Hepatocyte (in vitro differentiated cells): ENCODE measurements at regions not wholly inside any gene's neighbourhood (a gene's known extent, or its start where the extent isn't known, plus 50 kb on each side); places are given as distances from the start of the nearest gene placed in this dataset.

Experiments used
- DNase-seq: peaks from one replicate; pipeline ENCODE4 v3.0.0-alpha.2; 2016; ENCODE audit warnings: low spot score
- H2AFZ ChIP-seq: fragments of 200-600 bp; sonication (generic); 2 replicates; pipeline ENCODE4 v1.6.0; 2016; ENCODE audit warnings: antibody characterized with exemption, mild to moderate bottlenecking
- H3K27ac ChIP-seq: fragments of 200-600 bp; sonication (generic); 2 replicates; pipeline ENCODE4 v1.5.1; 2016; ENCODE audit warnings: mild to moderate bottlenecking
- H3K27me3 ChIP-seq: fragments of 200-600 bp; sonication (generic); 2 replicates; pipeline ENCODE4 v1.6.1; 2016
- H3K36me3 ChIP-seq: fragments of 200-600 bp; sonication (generic); replicated peaks from 2 replicates; pipeline ENCODE4 v1.5.1; 2016; ENCODE audit warnings: low read depth; ENCODE audit not compliant: insufficient read depth
- H3K4me1 ChIP-seq: fragments of 200-600 bp; sonication (generic); 2 replicates; pipeline ENCODE4 v1.5.1; 2016; ENCODE audit warnings: mild to moderate bottlenecking, moderate library complexity; ENCODE audit not compliant: insufficient read depth
- H3K4me2 ChIP-seq: fragments of 200-600 bp; sonication (generic); 2 replicates; pipeline ENCODE4 v1.6.0; 2016
- H3K4me3 ChIP-seq: fragments of 200-600 bp; sonication (generic); 2 replicates; pipeline ENCODE4 v1.5.1; 2016; ENCODE audit warnings: mild to moderate bottlenecking
- H3K79me2 ChIP-seq: fragments of 200-600 bp; sonication (generic); 2 replicates; pipeline ENCODE4 v1.6.0; 2017; ENCODE audit warnings: mild to moderate bottlenecking
- H3K9me2 ChIP-seq: fragments of 200-600 bp; sonication (generic); replicated peaks from 2 replicates; pipeline ENCODE4 v1.6.0; 2017; ENCODE audit warnings: mild to moderate bottlenecking; ENCODE audit not compliant: insufficient read depth
- H3K9me3 ChIP-seq: fragments of 200-600 bp; sonication (generic); 2 replicates; pipeline ENCODE4 v1.5.1; 2016; ENCODE audit warnings: low read depth, mild to moderate bottlenecking
- H4K20me1 ChIP-seq: fragments of 200-600 bp; sonication (generic); 2 replicates; pipeline ENCODE4 v1.6.0; 2016; ENCODE audit warnings: mild to moderate bottlenecking; ENCODE audit not compliant: insufficient read depth, poor library complexity, severe bottlenecking
- CTCF ChIP-seq: fragments of 200-600 bp; sonication (generic); IDR thresholded peaks from 2 replicates; pipeline ENCODE4 v1.5.1; 2016; ENCODE audit warnings: antibody characterized with exemption, mild to moderate bottlenecking; ENCODE audit not compliant: poor library complexity
- EZH2 ChIP-seq: fragments of 200-600 bp; sonication (generic); IDR thresholded peaks from 2 replicates; pipeline ENCODE4 v1.6.1; 2016; ENCODE audit warnings: antibody characterized with exemption, mild to moderate bottlenecking, borderline replicate concordance
- EZH2phosphoT487 ChIP-seq: fragments of 200-600 bp; sonication (generic); IDR thresholded peaks from one replicate; pipeline ENCODE4 v1.6.1; 2018; ENCODE audit warnings: antibody characterized with exemption, mild to moderate bottlenecking, low read depth, moderate library complexity; ENCODE audit not compliant: unreplicated experiment, severe bottlenecking
- whole genome bisulfite sequencing: methylation state at CpG from one replicate; pipeline ENCODE4 v1.1.6; 2016; ENCODE audit warnings: low lambda C conversion rate; ENCODE audit errors: missing lambda C conversion rate; 5-methylcytosine and 5-hydroxymethylcytosine counted together

GRCh38 chr4:156060661-156061060 is 107.0 kb upstream of the CTSO start:
- Histone ChIP-seq H4K20me1 (no peaks in the 10 kb centered on the region), H3K27me3 (no peaks in the 10 kb centered on the region), H3K9me3 (no peaks in the 10 kb centered on the region), H3K4me2 (no peak overlapping the region), H3K79me2 (no peaks in the 10 kb centered on the region), H3K4me1 (no peaks in the 10 kb centered on the region), H3K36me3 (no peaks in the 10 kb centered on the region), H3K27ac (no peak overlapping the region), H2AFZ (no peak overlapping the region), H3K4me3 (no peak overlapping the region), H3K9me2 (no peaks in the 10 kb centered on the region)
- no peak for DNase-seq
- TF ChIP-seq CTCF (no peak), EZH2 (no peak)
- WGBS, result 89% methylated on average over 3 of the region's 3 CpGs

GRCh38 chr4:156053174-156053573 is 99.5 kb upstream of the CTSO start:
- H2AFZ ChIP-seq, result no peak overlapping the region
- no peaks in the 10 kb centered on the region for H3K79me2 ChIP-seq
- DNase-seq, result no peak
- no peak overlapping the region for H3K27ac ChIP-seq
- no peaks in the 10 kb centered on the region for H3K4me1 ChIP-seq
- H4K20me1 ChIP-seq, result no peaks in the 10 kb centered on the region
- no peak overlapping the region for H3K4me3 ChIP-seq
- no peak overlapping the region for H3K4me2 ChIP-seq
- H3K27me3 ChIP-seq, result no peaks in the 10 kb centered on the region
- no peaks in the 10 kb centered on the region for H3K36me3 ChIP-seq
- no peaks in the 10 kb centered on the region for H3K9me2 ChIP-seq
- whole genome bisulfite sequencing, result 18% methylated on average over 3 of the region's 3 CpGs
- no peaks in the 10 kb centered on the region for H3K9me3 ChIP-seq
- TF ChIP-seq EZH2, result no peak
- TF ChIP-seq EZH2phosphoT487, result no peak
- no peak for TF ChIP-seq CTCF

GRCh38 chr4:156052116-156052515 is 98.5 kb upstream of the CTSO start:
- no peaks in the 10 kb centered on the region for H3K36me3 ChIP-seq
- H2AFZ ChIP-seq, result no peak overlapping the region
- H4K20me1 ChIP-seq, result no peaks in the 10 kb centered on the region
- no peaks in the 10 kb centered on the region for H3K4me1 ChIP-seq
- TF ChIP-seq CTCF (no peak), EZH2 (no peak), EZH2phosphoT487 (no peak)
- no peak for DNase-seq
- H3K27ac ChIP-seq, result no peak overlapping the region
- H3K9me3 ChIP-seq, result no peaks in the 10 kb centered on the region
- WGBS, result 92% methylated on average over 2 of the region's 2 CpGs
- H3K9me2 ChIP-seq, result no peaks in the 10 kb centered on the region
- H3K4me3 ChIP-seq, result no peak overlapping the region
- no peak overlapping the region for H3K4me2 ChIP-seq
- H3K79me2 ChIP-seq, result no peaks in the 10 kb centered on the region
- H3K27me3 ChIP-seq, result no peaks in the 10 kb centered on the region

GRCh38 chr4:156038772-156039171 is 85.1 kb upstream of the CTSO start:
- Histone ChIP-seq H3K27ac (no peak overlapping the region), H3K9me3 (no peaks in the 10 kb centered on the region), H3K9me2 (no peaks in the 10 kb centered on the region), H3K4me3 (no peak overlapping the region), H3K36me3 (no peaks in the 10 kb centered on the region), H3K27me3 (no peaks in the 10 kb centered on the region), H3K79me2 (no peaks in the 10 kb centered on the region), H4K20me1 (no peaks in the 10 kb centered on the region), H2AFZ (no peak overlapping the region), H3K4me1 (no peaks in the 10 kb centered on the region), H3K4me2 (no peak overlapping the region)
- 90% methylated on average over 4 of the region's 4 CpGs for WGBS
- DNase-seq, result no peak
- TF ChIP-seq EZH2 (no peak), CTCF (no peak)
